GM03348 (cell line): ENCODE measurements at regions not wholly inside any gene's neighbourhood (a gene's known extent, or its start where the extent isn't known, plus 50 kb on each side); places are given as distances from the start of the nearest gene placed in this dataset.
"Not testable (repeated sequence)": the region's sequence is repeated elsewhere in the genome, so short reads cannot be mapped to it uniquely, and the experiment has no call there.

ENCODE experiments used
- DNase-seq: peaks from one replicate; pipeline ENCODE4 v3.0.0; 2012; ENCODE audit warnings: low spot score

DNA sequence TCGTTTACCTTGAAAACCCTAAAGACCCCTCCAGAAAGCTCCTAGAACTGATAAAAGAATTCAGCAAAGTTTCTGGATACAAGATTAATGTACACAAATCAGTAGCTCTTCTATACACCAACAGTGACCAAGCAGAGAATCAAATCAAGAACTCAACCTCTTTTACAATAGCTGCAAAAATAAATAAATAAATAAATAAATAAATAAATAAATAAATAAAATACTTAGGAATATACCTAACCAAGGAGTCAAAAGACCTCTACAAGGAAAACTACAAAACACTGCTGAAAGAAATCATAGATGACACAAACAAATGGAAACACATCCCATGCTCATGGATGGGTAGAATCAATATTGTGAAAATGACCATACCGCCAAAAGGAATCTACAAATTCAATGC, 186.8 kb upstream of the EOLA2 start:
- DNase-seq = not testable (repeated sequence)

DNA sequence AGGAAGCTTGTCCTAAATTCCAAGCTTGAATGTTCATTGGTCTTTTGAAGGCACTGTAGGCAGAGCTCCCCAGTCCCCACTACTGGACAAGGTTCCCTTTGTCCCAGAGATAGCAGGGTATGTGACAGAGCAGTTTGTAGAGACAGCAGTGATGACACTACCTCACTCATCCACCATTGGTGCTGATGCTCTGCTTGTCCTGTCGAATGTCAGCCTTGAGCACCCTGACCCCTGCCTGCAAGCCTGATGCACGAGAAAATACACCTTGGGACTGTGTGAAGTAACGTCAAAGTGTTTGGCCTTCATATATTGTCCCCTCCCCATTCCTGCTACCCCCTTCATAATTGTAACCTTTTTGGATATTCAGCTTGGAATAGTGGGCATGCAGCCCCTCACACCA, 188.9 kb upstream of the EOLA2 start:
- no peak for DNase-seq

DNA sequence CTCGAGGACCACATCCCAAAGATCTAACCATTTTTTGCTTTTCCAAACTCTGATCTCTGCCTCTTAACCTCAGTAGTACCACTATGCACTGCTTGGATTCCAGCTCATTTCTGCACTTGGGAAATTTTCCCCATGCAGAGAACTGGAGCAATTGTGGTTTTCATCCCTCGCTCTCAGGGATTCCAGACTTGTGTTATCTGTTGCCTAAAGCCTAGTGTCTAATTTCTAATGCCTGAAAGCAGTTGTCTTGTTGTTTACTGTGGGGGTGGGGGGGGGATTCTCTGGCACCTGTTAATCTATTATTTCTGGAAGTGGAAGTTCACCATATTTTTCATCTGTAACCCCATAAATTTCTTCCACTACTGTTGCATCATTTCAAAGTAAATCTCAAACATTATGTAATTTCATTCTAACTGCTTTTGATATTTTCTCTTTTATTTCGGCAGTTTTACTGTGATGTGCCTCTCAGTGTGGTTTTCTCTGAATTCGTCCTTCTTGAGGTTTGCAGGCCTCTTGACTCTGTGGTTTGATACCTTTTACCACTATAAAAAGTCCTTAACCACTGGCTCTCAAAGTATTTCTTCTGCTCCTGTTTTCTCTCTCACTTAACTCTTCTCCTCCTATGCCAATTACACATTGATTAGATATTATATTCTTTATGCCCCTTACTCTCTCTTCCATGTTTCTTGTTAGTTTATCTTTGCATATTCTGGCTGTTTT, 205.6 kb upstream of the EOLA2 start:
- DNase-seq = no peak

DNA sequence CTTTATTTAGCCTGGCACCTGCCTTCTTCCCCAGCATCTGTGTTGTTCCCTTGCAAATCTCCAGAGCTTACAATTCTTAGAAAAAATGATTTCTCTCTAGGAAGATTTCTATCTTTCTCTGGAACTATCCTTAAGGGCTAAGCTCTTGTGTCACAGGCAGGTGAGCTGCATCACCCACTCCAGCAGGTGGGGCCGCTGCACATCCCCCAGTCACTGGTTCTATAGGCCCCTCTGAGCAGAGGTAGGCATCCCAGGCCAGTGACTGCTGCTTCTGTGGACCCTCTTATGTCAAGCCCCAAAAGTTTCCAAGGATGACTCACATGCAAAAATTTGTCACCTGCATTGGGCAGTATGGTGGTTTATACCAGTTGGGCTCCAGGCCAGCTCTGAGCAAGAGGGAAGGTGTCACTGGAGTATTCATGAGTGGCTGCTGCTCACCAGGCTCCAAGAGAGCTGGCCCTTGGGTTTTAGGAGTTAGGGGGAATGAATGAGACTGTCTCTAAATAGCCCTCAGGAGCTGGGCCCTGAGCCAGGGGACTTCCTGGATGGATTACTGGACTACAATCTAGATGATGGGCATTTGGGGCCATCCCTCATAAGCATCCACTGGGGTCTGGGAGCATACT, 208.1 kb upstream of the EOLA2 start:
- no peak for DNase-seq

DNA sequence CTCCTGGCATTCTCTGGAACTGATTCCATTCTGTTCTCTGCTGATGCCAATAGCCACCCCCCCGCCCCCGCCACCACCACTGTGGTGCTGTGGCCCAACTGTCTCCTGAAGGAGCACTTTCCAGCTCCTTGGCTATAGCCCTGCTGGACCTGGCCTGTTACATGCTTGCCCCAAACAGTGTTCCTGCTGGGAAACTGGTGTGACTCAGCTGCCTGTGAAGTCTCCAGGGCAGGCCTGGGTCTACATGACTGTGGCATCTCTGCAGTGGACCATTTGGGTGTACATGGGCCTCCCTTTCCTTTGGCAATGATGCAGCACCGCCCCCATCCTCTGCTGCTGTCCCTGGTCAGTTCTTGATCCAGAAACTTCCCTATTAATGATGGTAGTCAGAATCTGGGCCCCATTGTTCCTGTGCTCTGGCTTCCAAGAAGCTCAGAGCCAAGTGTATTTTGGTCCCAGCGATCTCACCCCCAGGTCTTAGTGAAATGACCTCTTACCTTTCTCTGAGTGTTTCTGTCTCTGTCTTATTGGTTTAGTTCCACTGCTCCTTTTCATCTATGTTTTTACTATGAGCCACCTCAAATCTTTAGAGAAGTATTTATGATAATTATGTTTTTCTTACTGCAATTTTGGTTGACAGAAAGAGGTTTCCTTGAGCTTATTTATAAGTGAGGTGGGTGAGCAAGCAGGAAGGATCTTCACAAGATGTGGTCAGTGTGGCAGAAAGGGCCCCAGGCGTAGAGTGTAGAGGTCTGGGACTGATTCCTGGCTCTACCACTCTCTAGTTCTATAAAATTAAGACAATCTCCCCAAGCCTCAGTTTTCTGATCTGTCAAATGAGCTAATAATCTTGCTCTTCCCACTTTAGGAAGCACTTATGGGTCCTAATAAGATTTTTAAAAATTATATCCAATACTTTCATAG, 210.7 kb upstream of the EOLA2 start:
- no peak for DNase-seq

DNA sequence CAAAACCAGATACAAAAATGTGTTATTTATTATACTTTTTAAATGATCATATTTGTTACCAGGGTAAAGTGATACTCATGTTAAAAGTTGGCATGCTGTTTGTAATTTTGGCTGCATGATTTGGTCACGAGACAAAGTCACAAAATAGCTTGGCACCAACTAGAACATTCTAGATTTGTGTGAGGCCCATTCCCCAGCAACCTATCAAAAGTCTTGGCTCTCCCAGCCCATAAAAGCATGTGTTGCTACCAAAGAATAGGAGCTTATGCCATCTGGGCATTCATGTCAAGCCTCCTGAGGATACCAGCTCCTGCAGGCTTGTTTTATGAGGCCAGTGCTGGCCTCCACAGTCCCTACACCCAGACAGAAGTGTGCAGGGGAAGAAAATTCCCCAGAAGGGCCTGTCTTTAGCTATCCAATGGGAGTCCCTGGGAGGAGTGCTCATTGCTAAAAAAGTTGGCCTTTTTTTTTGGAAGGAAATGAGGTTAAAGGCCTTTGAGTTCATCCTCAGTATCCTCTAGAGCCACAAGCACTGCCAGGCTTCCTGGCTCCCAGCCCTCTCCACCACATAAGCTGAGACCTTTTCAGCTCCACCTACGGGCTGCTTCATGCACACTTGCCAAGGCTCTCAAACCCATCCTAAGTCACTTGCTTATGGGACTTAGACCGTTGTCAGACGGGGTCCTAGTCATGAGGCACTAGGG, 211.9 kb upstream of the EOLA2 start:
- no peak for DNase-seq

DNA sequence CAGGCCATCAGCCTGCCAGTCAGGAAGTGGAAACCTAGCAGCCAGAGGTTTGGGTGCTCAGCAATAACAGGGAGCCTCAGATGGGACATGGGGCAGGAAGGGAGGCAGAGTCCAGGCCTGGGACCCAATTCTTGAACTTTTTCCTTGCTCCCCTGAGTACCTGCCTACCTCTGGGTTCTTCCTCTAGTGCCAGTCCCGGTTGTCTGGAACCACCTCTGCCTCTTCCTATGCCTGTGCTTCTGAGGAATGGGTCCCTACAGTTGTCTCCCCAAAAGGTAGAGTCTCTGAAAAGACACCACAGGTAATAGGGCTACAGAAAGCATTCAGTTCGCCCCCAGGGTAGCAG, 212.4 kb upstream of the MAMLD1 start:
- no peak for DNase-seq

DNA sequence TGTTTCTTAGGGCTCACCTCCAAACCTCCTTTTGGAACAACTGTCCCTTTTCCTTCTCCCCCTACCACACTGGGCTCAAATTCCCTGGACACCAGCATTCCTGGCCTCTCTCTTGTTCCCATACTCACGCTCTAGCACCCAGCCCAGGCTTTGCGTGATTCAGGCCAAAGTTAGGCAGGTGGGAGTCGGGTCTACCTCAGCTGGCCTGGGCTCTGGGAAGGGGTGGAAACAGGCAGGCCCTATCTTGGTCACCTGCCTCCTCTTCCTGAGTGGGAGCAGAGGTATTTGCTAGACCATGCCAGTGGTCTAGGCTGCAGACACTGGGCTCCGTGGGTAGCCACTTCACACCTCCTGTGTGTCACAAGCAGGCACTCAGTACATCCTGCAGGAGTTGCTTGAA, 211.1 kb upstream of the MAMLD1 start:
- DNase-seq = no peak

DNA sequence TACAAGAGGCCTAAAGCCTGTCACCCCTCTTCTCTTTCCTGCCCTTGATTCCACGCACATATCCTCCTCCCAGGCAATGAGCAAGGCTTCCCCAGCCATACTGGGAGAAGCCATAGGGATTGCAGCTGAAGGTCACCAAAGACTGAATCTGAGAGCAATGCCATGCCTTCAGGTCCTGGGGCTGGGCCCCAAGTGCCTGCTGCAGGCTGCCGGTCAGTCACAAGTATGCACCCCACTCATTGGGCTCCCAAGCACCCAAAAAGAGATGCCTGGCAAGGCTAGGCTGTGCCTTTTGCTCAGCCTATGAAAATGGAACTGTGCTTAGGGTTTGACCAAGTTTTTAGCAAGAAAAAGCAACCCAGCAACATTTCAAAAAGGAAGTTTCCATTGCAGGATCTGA, 210.6 kb upstream of the MAMLD1 start:
- DNase-seq = no peak

DNA sequence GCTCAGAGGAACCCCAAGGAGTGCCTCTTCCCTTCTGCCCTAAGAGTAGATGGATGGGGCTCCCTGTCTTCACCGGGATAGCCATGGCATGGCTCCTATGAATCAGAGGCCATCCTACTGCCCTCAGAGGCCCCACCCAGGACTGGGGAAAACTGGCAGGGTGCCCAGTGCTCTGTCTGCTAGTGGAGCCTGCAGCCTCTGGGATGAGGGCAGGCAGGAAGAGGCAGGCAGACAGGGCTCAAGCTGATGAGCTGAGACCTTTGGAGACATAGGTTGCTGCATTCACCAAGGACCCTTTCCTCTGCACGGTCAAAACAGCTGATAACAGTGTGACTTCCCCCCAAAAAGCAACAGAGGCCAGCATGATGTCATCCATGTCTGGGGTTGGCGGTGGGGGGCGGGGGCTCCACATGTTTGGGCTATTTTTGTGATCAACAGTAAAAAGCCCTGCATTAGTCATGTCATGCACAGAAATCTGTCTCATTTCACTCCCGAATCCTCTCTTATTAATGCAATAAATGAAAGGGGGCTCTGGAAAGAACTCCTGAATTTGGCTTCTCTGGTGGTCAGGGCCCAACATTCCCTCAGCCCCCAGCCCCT, 207.6 kb upstream of the MAMLD1 start:
- peak; percentile 66 for DNase-seq

DNA sequence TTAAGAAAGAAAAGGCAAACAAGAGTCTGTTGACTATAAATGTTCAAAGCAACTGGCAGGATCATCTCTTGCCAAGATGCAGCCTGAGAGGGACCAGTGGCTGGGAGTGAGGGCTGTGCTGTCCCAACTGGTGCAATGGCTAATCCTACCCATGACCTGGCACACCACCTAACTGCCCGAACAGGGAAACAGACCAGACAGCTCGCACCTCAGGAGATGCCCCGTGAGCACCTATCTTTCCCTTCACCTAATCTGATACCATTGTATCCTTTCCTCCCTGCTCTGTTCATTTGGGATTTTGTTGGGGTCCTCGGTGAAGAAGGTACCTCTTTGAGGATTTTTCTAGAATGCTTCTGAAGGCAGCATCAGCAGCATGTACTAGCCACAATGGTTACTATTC, 206.5 kb upstream of the MAMLD1 start:
- no peak for DNase-seq

DNA sequence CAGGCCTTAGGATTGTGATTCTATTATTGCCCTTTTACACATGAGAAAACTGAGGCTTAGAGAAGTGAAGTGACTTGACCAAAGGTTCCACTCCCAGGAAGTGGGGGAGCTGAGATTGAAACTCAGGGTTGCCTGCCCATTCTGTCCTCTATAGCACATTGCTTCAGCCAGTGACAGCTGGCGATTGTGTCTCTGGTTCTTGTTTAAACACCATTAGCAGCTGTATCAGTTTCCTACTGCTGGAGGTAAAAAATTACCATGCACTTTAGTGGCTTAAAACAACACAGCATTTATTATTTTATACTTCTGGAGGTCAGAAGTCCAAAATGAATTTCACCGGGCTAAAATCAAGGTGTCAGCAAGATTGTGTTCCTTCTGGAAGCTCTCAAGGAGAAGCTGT, 205.8 kb upstream of the MAMLD1 start:
- DNase-seq = no peak

DNA sequence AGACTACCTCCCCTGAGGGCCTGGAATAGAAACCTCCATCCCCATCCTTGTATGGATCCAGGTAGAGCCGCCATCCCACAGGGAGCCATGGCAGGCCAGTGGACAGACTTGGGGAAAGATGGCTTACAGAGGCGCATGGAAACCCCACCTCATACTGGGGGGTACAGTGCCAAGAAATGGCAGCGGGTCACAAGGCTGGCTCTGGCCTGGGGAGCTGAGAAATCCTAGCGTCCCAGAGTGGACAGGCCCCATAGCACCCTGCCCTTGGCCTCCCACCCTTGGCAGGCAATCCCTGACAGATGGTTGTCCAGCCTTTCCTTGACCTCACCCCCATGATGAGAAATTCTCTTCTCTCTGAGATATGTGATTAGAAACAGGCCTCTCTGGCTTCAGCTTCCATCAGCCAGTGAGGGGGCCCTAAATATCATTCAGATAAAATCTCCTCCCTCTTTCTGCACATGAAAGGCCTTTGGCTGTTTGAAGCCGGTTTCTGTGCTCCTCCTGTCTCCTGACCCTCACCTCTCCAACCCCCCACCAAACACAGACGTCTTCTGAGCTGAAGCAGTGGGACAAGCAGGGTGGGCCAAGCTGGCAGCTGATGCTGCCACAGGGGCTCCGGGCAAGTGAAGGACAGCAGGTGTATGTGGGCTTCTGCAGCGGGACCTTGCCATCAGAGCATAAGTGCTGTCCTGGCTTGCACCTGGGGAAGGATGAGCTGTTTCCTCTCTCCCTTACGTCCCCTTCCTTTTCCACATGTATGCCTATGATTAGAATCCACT, 204.4 kb upstream of the MAMLD1 start:
- DNase-seq = no peak

DNA sequence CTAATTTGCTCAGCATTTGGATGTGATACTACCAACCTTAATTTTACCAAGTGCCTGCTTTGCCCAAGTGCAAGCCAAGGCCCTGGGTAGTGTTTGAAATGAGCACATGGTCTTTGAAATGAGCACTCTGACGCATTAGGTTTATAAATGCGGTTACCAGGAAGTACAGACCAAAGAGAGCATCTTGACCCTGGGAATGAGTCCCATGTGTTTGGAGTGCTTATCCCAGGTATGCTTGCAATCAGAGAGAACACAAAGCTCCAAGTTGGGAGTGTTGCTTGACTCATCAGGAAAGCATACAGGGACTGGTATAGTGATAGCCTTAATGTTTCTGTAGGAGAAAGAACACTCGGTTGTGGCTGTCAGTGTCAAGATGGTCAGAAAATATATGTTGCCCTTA, 203.6 kb upstream of the MAMLD1 start:
- DNase-seq = no peak

DNA sequence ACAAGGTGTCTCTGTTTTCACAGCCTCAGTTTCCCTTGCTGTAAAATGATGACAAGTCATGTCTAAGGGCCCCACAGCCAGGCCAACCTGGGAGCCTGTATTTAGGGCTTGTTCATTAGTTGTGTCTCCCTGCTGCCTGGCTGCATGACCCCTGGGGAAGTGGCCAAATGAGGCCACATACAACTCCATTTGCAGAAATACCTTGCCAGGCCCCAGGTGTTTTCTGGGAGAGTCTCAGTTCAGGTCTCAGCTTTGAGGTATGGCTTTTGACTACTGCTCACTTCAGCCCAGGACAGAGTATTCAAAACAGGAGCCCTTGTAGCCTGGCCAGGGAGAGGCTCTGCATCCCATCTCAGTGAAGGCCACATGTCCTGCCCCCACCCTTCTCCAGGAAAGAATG, 202.5 kb upstream of the MAMLD1 start:
- DNase-seq = no peak

DNA sequence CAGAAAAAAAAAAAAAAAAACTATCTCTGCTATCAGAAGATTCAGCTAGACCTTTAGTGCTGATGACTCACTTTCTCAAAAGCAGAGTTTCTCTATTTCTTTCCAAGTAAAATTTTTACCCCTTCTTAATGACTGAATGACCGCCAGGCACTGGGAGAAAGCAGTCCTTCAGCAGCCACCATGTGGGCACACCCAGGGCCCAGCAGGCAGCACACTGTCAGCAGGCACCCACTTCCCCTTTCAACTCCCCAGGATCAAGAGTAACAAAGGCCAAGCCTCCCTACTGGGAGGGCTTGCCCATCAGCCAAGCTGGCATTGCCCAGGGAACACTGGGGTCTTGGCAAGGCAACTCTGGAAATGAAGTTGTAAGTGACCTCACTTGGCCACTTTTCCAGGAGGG, 201.9 kb upstream of the MAMLD1 start:
- DNase-seq = peak; percentile 34

DNA sequence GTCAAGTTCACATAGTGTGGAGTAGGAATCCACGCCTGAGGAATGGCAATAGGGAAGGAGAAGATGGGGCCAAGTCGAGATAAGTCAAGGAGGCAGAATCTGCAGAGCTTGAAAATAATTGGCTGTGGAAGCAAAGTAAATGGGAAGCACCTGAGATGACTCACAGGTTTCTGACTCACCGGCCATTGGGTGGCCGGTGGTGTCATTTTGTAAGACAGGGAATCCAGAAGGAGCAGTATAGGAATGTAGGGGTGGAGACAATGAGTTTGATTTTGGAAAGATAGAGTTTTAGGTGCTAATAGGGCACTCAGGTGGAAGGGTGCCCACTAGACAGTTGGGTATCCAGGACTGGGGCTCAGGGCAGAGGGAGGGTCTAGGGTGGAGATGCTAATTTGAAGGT, 201.0 kb upstream of the MAMLD1 start:
- DNase-seq = no peak

DNA sequence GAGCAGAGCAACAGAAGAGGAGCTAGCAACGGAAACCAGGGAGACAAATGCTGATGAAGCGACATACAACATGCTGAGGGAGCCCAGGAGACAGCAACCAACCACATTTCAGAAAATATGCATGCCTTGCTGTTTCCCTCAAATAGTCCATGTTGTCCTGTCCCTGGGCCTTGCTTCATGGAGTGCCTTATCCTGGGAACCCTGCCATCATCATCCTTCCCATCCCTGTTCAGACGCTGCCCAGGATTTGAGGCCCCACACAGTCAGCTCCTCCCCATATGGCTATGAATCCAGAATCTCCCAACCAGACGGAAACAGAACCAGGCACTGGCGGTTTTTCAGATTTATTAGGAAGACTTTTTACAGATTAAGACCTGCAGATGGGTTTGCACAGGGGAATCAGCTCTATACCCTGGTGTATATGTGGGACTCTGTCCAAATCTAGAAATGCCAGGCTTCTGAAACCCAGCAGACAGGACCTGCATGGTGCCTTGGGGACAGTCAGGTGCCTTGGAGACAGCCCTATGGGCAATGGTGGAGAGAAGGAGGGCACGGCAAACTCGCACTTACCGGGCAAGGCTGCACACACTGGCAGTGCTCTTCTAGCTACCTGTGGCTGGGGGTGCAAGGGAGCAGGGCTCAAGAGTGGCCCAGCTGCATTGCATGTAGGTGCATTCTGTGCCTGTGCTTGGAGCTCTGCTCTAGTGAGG, 199.7 kb upstream of the MAMLD1 start:
- DNase-seq = no peak

DNA sequence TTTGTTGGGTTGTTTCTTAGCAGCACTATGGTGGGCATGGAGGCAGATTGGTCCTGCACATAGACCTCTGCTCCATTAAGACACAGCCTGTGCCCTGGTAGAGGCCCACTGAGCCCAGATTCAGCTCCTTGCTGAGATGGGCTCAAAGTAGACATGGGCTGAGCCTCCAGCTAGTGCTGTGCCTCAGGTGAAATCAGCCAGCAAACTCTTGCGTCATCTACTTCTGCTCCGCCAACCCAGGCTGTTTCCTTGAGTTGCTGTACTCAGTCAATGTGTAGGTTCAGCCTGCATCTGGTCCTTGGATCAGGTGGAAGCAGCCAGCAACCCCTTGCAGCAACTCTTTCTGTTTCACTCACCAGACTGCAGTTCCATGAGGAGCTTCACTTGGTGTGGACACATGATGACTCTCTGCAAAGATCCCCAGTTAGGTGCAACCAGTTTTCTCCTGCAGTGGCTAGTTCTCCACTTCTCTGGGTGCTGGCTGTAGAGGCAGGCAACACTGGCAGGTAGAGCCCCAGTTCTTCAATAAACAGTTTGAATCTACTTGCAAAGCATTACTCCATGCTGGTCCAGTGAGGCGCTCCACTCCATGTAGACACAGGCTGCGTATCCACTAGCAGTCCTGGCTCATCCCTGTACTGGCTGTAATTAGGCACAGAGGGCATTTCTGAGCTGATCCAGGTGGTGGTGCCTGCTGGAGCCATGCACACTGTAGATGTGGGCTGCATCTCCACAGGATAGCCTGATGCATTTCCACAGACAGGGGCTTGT, 199.0 kb upstream of the MAMLD1 start:
- DNase-seq = no peak
